ENCODE measurements at regions not wholly inside any gene's neighbourhood (a gene's known extent, or its start where the extent isn't known, plus 50 kb on each side); places are given as distances from the start of the nearest gene placed in this dataset.

DNA sequence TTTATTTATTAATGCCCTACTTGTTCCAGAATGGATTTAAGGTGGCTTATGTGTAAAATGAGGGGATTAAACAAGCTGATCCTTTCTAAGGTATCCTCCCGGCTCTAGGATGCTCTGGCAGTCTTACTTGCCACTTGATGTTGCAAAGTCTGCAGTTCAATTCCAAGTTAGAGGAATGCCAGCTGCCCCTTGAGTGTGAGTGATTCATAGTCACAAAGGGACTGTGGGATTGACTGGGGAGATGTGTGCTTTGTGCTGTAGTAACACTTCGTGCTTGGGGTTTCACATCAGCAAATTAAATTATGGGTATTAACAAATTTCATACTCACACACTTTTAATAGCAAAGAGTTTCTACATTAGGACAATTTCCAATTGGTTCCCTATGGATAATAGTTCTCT, 550.8 kb upstream of the CADM1 start:
- Histone ChIP-seq H3K4me3 (no peak overlapping the region), H3K27ac (no peak overlapping the region), H3K9me3 (no peaks in the 10 kb centered on the region), H3K36me3 (no peaks in the 10 kb centered on the region), H3K27me3 (no peaks in the 10 kb centered on the region), H3K4me1 (no peaks in the 10 kb centered on the region)
- WGBS, 2 donors = 74 to 79% methylated on average over 2 of the region's 2 CpGs
- TF ChIP-seq POLR2A (IDR thresholded peaks at IDR 0.05) = no peak
- no peak for TF ChIP-seq EP300 (IDR thresholded peaks at IDR 0.05)
- no peak for TF ChIP-seq POLR2AphosphoS5 (IDR thresholded peaks at IDR 0.05)
- TF ChIP-seq, protein P1, sequence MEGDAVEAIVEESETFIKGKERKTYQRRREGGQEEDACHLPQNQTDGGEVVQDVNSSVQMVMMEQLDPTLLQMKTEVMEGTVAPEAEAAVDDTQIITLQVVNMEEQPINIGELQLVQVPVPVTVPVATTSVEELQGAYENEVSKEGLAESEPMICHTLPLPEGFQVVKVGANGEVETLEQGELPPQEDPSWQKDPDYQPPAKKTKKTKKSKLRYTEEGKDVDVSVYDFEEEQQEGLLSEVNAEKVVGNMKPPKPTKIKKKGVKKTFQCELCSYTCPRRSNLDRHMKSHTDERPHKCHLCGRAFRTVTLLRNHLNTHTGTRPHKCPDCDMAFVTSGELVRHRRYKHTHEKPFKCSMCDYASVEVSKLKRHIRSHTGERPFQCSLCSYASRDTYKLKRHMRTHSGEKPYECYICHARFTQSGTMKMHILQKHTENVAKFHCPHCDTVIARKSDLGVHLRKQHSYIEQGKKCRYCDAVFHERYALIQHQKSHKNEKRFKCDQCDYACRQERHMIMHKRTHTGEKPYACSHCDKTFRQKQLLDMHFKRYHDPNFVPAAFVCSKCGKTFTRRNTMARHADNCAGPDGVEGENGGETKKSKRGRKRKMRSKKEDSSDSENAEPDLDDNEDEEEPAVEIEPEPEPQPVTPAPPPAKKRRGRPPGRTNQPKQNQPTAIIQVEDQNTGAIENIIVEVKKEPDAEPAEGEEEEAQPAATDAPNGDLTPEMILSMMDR (IDR thresholded peaks at IDR 0.05) = no peak
- ATAC-seq (ENCODE audit: low FRiP score in 2 of 2) = no peak
- DNase-seq = no peak

DNA sequence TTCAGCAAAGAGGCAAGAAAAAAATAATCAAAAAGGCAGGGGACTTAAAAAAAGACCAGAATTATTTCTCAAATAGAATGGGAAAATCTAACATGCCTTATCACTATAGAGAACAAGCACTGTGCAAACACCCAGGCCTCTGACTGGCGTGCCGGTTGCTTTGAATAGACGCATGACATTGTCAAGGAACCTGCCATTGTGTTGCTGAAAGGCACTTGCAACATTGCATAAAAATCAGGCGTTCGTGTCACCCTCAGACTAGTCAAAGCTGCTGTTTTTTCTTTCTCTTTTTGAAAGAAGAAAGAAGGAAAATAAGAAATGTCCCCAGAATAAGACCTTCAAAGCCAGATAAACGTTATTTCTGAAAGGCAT, 549.3 kb upstream of the CADM1 start:
- no peaks in the 10 kb centered on the region for H3K36me3 ChIP-seq
- H3K4me1 ChIP-seq = no peaks in the 10 kb centered on the region
- ATAC-seq (ENCODE audit: low FRiP score in 2 of 2) = no peak
- TF ChIP-seq, protein P1 (IDR thresholded peaks at IDR 0.05) = no peak
- no peak for DNase-seq
- no peaks in the 10 kb centered on the region for H3K27me3 ChIP-seq
- H3K4me3 ChIP-seq = no peak overlapping the region
- WGBS, 2 donors = 48 to 54% methylated on average over 6 of the region's 6 CpGs
- H3K27ac ChIP-seq = no peak overlapping the region
- no peaks in the 10 kb centered on the region for H3K9me3 ChIP-seq

DNA sequence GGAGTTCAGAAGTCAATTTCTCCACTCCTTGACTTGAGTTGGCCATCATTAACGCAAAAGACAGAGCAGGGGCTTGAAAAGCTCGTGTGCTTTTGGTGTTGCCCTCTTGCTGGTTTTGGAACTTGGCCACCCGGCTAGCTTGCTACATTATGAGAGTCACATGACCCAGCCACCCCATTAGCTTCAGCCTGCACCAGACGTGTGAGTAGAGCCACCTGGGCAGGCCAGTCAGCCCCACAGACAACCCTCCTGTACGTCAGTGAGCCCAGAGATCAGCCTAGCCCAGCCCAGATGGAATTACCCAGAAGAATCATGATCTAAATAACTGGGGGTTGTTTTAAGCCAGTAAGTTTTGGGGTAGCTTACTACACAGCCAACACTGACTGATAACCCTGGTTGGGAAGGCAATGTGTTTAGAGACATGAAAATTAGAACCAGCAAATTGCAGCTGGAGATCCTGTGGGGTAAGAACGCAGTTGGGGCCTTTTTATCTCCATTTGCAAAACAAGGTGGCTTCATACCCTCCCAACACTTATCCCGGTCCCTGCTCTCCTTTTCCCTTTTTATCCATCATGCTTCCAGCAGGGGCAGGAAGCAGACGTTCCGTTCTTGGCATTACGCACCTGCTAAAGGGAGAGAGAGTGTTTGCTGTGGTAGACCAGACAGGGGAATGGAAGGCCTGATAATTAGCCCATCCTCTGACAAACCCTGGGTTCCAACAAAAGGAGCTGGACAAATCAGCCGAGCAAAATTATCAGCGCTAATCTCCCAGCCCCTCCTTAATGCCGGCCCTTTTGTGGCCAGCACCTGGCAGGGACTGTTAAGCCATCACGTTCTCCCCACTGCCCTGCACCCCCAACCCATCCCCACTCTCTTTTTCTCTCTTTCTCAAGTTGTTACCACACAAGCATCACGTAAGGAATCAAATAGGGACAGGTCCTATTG, 548.7 kb upstream of the CADM1 start:
- WGBS, 2 donors = 64% methylated on average over 12 to 15 of the region's 15 CpGs

DNA sequence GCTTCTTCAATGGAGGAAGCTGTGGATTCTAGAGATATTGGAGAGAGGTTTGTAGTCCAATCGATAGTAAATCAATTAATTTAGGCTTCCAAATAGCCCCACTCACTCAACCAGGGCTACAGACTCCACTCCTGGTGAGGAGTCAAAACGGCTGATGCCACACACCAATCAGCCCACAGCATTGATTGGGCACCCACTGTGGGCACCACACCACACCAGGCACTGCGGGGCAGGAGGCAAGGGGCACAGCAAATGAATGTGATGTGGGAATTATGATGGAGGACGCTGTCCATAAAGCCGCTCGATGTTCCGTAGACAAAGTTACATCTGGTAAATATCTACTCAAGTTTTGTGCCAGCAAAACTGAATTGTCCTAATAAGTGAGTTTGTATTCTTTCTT, 547.3 kb upstream of the CADM1 start:
- H3K27me3 ChIP-seq = no peaks in the 10 kb centered on the region
- H3K4me3 ChIP-seq = no peak overlapping the region
- no peak for TF ChIP-seq EP300 (IDR thresholded peaks at IDR 0.05)
- no peaks in the 10 kb centered on the region for H3K36me3 ChIP-seq
- no peaks in the 10 kb centered on the region for H3K9me3 ChIP-seq
- no peaks in the 10 kb centered on the region for H3K4me1 ChIP-seq
- DNase-seq = no peak
- 93 to 95% methylated on average over 7 of the region's 7 CpGs for WGBS, 2 donors
- no peak for ATAC-seq (ENCODE audit: low FRiP score in 2 of 2)
- no peak overlapping the region for H3K27ac ChIP-seq

More for the DNA sequence above, 548.7 kb upstream of the CADM1 start:
- no peak overlapping the region for H3K27ac ChIP-seq
- H3K27me3 ChIP-seq = no peaks in the 10 kb centered on the region
- no peak for ATAC-seq (ENCODE audit: low FRiP score in 2 of 2)
- no peaks in the 10 kb centered on the region for H3K4me1 ChIP-seq
- DNase-seq = no peak
- H3K36me3 ChIP-seq = no peaks in the 10 kb centered on the region
- TF ChIP-seq EP300 (IDR thresholded peaks at IDR 0.05) (no peak), POLR2AphosphoS5 (IDR thresholded peaks at IDR 0.05) (no peak), POLR2A (IDR thresholded peaks at IDR 0.05) (no peak)
- TF ChIP-seq, protein P1 (IDR thresholded peaks at IDR 0.05) = no peak
- H3K4me3 ChIP-seq = no peak overlapping the region
- no peaks in the 10 kb centered on the region for H3K9me3 ChIP-seq

GRCh38 chr11:116049383-116049782, 545.2 kb upstream of the CADM1 start:
- Histone ChIP-seq H3K4me1 (no peaks in the 10 kb centered on the region), H3K36me3 (no peaks in the 10 kb centered on the region), H3K27ac (no peak overlapping the region), H3K27me3 (no peaks in the 10 kb centered on the region), H3K9me3 (no peaks in the 10 kb centered on the region), H3K4me3 (no peak overlapping the region)
- WGBS, 2 donors = 25 to 31% methylated on average over 1 of the region's 1 CpG
- ATAC-seq (ENCODE audit: low FRiP score in 2 of 2) = no peak
- no peak for DNase-seq
- TF ChIP-seq POLR2A (IDR thresholded peaks at IDR 0.05) = no peak
- no peak for TF ChIP-seq POLR2AphosphoS5 (IDR thresholded peaks at IDR 0.05)
- TF ChIP-seq, protein P1 (IDR thresholded peaks at IDR 0.05) = no peak
- TF ChIP-seq EP300 (IDR thresholded peaks at IDR 0.05) = no peak
